ENCODE measurements at regions not wholly inside any gene's neighbourhood (a gene's known extent, or its start where the extent isn't known, plus 50 kb on each side); places are given as distances from the start of the nearest gene placed in this dataset.

DNA sequence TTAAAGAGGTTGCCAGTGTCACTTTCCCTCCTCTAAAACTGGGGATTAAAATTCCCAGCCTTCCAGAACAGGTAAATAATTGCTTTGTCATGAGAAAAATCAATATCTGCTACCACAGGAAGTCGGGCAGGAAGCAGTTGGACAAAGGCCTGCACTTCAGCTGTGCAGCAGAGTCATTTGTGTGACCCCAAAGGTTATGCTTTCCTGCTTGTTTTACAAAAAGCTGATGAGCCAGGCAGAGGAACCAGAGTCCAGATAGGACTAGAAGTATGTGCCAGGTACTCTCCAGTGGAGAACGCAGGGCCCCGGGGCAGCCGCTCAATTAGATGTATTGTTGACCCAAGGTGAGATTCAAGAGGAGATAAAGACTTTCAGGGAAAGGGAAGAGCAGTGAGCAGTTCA lies 117.1 kb upstream of the FRMD6 start:
- H3K79me2 ChIP-seq (replicated peaks; ENCODE audit: insufficient read depth, low read length): no peaks in the 10 kb centered on the region
- H3K4me2 ChIP-seq (ENCODE audit: low read length): no peak overlapping the region
- H3K9me3 ChIP-seq (ENCODE audit: low read length): peaks cover 3% of the 10 kb centered on the region
- no peaks in the 10 kb centered on the region for H3K9me2 ChIP-seq (ENCODE audit: insufficient read depth, low read length)
- no peaks in the 10 kb centered on the region for H3F3A ChIP-seq (ENCODE audit: insufficient read depth, low read length, poor library complexity, severe bottlenecking)
- no peaks in the 10 kb centered on the region for H3K36me3 ChIP-seq (ENCODE audit: insufficient read depth, low read length)
- no peaks in the 10 kb centered on the region for H4K20me1 ChIP-seq (ENCODE audit: insufficient read depth)
- H2AFZ ChIP-seq (ENCODE audit: low read depth, low read length): no peak overlapping the region
- no peak overlapping the region for H3K27ac ChIP-seq (ENCODE audit: low read length)
- no peak overlapping the region for H3K4me3 ChIP-seq (ENCODE audit: low read length)
- no peak for TF ChIP-seq TAF1 (IDR thresholded peaks at IDR 0.05; ENCODE audit: low read depth)
- TF ChIP-seq MXI1 (conservative IDR thresholded peaks at IDR 0.05; ENCODE audit: poor library complexity, severe bottlenecking): no peak
- TF ChIP-seq EP300 (conservative IDR thresholded peaks at IDR 0.05; ENCODE audit: poor library complexity, severe bottlenecking): no peak
- TF ChIP-seq POLR2AphosphoS5 (IDR thresholded peaks at IDR 0.05): no peak
- TF ChIP-seq EZH2 (IDR thresholded peaks at IDR 0.05; ENCODE audit: borderline replicate concordance, insufficient read depth, low read length, poor library complexity, severe bottlenecking): no peak
- no peak for TF ChIP-seq RAD21 (conservative IDR thresholded peaks at IDR 0.05)
- TF ChIP-seq, protein P1, sequence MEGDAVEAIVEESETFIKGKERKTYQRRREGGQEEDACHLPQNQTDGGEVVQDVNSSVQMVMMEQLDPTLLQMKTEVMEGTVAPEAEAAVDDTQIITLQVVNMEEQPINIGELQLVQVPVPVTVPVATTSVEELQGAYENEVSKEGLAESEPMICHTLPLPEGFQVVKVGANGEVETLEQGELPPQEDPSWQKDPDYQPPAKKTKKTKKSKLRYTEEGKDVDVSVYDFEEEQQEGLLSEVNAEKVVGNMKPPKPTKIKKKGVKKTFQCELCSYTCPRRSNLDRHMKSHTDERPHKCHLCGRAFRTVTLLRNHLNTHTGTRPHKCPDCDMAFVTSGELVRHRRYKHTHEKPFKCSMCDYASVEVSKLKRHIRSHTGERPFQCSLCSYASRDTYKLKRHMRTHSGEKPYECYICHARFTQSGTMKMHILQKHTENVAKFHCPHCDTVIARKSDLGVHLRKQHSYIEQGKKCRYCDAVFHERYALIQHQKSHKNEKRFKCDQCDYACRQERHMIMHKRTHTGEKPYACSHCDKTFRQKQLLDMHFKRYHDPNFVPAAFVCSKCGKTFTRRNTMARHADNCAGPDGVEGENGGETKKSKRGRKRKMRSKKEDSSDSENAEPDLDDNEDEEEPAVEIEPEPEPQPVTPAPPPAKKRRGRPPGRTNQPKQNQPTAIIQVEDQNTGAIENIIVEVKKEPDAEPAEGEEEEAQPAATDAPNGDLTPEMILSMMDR (IDR thresholded peaks at IDR 0.05; ENCODE audit: poor library complexity, severe bottlenecking): no peak
- TF ChIP-seq, protein P2, sequence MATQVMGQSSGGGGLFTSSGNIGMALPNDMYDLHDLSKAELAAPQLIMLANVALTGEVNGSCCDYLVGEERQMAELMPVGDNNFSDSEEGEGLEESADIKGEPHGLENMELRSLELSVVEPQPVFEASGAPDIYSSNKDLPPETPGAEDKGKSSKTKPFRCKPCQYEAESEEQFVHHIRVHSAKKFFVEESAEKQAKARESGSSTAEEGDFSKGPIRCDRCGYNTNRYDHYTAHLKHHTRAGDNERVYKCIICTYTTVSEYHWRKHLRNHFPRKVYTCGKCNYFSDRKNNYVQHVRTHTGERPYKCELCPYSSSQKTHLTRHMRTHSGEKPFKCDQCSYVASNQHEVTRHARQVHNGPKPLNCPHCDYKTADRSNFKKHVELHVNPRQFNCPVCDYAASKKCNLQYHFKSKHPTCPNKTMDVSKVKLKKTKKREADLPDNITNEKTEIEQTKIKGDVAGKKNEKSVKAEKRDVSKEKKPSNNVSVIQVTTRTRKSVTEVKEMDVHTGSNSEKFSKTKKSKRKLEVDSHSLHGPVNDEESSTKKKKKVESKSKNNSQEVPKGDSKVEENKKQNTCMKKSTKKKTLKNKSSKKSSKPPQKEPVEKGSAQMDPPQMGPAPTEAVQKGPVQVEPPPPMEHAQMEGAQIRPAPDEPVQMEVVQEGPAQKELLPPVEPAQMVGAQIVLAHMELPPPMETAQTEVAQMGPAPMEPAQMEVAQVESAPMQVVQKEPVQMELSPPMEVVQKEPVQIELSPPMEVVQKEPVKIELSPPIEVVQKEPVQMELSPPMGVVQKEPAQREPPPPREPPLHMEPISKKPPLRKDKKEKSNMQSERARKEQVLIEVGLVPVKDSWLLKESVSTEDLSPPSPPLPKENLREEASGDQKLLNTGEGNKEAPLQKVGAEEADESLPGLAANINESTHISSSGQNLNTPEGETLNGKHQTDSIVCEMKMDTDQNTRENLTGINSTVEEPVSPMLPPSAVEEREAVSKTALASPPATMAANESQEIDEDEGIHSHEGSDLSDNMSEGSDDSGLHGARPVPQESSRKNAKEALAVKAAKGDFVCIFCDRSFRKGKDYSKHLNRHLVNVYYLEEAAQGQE (IDR thresholded peaks at IDR 0.05; ENCODE audit: borderline replicate concordance): no peak
- TF ChIP-seq SMC3 (conservative IDR thresholded peaks at IDR 0.05; ENCODE audit: poor library complexity): no peak
- H3K27me3 ChIP-seq (ENCODE audit: insufficient read depth, low read depth, low read length): no peaks in the 10 kb centered on the region
- H3K9ac ChIP-seq (ENCODE audit: low read length): no peak overlapping the region

DNA sequence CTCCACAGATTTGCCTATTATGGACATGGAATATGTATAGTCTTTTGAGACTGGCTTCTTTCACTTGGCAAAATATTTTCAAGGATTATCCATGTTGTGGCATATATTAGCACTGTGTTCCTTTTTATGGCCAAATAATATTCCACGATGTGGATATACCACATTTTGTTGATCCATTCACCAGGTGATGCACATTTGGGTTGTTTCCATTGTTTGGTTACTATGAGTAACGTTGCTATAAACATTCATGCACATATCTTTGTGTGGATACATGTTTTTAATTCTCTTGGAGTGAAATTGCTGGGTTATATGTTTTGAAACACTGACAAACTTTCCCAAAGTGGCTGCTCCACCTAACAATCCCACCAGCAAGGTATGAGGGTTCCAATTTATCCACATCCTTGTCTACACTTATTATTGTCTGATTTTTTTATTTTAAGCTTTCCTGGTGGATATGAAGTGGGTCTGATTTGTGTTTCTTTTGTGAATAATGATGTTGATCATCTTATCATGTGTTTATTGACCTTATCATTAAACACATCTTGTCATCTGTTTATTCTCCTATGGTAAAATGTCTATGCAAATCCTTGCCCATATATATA lies 116.2 kb upstream of the FRMD6 start:
- Histone ChIP-seq H3K9ac (ENCODE audit: low read length) (no peak overlapping the region), H3K79me2 (replicated peaks; ENCODE audit: insufficient read depth, low read length) (no peaks in the 10 kb centered on the region)

More for the DNA sequence above, 116.2 kb upstream of the FRMD6 start:
- H3K36me3 ChIP-seq (ENCODE audit: insufficient read depth, low read length): no peaks in the 10 kb centered on the region
- peaks cover 3% of the 10 kb centered on the region for H3K9me3 ChIP-seq (ENCODE audit: low read length)
- H3K4me2 ChIP-seq (ENCODE audit: low read length): no peak overlapping the region
- H3K9me2 ChIP-seq (ENCODE audit: insufficient read depth, low read length): no peaks in the 10 kb centered on the region
- no peak overlapping the region for H3K4me3 ChIP-seq (ENCODE audit: low read length)
- TF ChIP-seq TAF1 (IDR thresholded peaks at IDR 0.05; ENCODE audit: low read depth) (no peak), EP300 (conservative IDR thresholded peaks at IDR 0.05; ENCODE audit: poor library complexity, severe bottlenecking) (no peak), MXI1 (conservative IDR thresholded peaks at IDR 0.05; ENCODE audit: poor library complexity, severe bottlenecking) (no peak), EZH2 (IDR thresholded peaks at IDR 0.05; ENCODE audit: borderline replicate concordance, insufficient read depth, low read length, poor library complexity, severe bottlenecking) (no peak), RAD21 (conservative IDR thresholded peaks at IDR 0.05) (no peak), POLR2AphosphoS5 (IDR thresholded peaks at IDR 0.05) (no peak), SMC3 (conservative IDR thresholded peaks at IDR 0.05; ENCODE audit: poor library complexity) (no peak)
- TF ChIP-seq, protein P1 (IDR thresholded peaks at IDR 0.05; ENCODE audit: poor library complexity, severe bottlenecking): no peak
- TF ChIP-seq, protein P2 (IDR thresholded peaks at IDR 0.05; ENCODE audit: borderline replicate concordance): no peak
- H3F3A ChIP-seq (ENCODE audit: insufficient read depth, low read length, poor library complexity, severe bottlenecking): no peaks in the 10 kb centered on the region
- no peaks in the 10 kb centered on the region for H3K27me3 ChIP-seq (ENCODE audit: insufficient read depth, low read depth, low read length)
- H3K27ac ChIP-seq (ENCODE audit: low read length): no peak overlapping the region
- H4K20me1 ChIP-seq (ENCODE audit: insufficient read depth): no peaks in the 10 kb centered on the region
- no peak overlapping the region for H2AFZ ChIP-seq (ENCODE audit: low read depth, low read length)
